NCI-H146 (cell line): ENCODE measurements at regions not wholly inside any gene's neighbourhood (a gene's known extent, or its start where the extent isn't known, plus 50 kb on each side); places are given as distances from the start of the nearest gene placed in this dataset.
"Not testable (repeated sequence)": the region's sequence is repeated elsewhere in the genome, so short reads cannot be mapped to it uniquely, and the experiment has no call there.

Source experiments
- DNase-seq: peaks from one replicate; lab custom pipeline; 2025; lab: John Stamatoyannopoulos, UW

DNA sequence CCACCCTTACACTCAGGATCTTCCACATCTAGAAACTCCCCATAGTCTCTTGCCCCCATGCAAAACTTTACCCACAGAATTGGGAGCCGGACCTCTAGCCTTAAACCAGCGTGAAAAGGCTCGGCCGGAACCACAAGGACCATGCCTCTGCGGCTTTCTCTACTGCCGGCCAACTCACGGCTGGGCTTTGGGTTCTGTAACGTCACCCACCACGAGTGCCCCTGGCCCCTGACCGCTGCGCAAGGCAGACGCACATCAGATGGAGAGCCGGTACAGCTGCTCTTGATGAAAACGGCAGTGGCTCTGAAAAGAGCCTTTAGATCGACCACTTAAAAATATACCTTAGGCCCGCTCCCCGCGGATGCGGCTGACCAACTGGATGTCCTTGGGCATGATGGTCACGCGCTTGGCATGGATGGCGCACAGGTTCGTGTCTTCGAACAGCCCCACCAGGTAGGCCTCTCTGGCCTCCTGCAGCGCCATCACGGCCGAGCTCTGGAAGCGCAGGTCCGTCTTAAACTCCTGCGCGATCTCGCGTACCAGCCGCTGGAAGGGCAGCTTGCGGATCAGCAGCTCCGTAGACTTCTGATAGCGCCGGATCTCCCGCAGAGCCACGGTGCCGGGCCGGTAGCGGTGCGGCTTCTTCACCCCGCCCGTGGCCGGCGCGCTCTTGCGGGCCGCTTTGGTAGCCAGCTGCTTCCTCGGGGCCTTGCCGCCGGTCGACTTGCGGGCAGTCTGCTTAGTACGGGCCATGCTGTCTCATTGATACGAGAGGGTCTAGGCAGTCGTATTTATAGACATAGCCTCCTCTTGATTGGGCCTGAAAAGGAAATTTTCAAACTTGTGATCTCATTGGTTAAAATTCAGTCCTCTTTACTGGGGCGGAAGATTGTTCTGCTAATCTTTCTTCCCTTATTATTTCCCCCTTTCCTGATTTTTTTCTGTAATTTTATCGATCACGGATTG is 66.3 kb downstream of the FAM72C start:
- not testable (repeated sequence) for DNase-seq

DNA sequence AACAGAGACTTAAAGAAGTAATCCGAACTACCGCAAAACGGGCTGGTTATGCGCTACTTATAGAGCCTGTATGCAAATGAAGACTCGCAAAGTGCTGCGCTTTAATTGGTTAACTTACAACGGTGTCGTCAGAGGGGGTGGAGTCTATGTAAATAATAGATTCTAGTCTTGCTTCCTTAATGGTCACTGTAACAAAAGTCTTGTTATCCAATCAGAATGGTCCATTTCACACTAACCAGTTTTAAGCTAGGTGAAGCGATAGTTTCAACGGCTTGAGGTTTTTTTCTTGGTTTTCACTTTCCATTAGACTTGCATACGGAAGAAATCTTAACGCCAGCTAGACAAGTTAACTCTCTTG is 67.2 kb downstream of the FAM72C start:
- not testable (repeated sequence) for DNase-seq

DNA sequence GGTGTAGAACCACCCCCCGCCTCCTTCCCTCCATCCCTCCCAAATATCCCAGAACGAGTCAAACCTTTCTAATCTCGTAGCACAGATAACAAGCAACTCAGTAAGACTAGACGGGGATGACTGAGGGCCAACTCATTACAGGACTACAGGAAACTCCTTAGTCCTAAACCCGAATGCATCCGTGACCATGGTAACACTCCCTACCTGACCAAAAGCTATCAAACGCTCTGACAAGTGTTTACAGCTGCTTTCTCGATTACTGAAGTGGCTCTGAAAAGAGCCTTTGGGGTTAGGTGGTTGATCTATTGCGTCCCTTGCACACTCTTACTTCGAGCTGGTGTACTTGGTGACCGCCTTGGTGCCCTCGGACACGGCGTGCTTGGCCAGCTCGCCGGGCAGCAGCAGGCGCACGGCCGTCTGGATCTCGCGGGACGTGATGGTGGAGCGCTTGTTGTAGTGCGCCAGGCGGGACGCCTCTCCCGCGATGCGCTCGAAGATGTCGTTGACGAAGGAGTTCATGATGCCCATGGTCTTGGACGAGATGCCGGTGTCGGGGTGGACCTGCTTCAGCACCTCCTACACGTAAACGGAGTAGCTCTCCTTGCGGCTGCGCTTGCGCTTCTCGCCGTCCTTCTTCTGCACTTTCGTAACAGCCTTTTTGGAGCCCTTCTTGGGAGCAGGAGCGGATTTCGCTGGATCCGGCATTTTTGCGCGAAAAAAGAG is 67.7 kb downstream of the FAM72C start:
- DNase-seq = not testable (repeated sequence)

DNA sequence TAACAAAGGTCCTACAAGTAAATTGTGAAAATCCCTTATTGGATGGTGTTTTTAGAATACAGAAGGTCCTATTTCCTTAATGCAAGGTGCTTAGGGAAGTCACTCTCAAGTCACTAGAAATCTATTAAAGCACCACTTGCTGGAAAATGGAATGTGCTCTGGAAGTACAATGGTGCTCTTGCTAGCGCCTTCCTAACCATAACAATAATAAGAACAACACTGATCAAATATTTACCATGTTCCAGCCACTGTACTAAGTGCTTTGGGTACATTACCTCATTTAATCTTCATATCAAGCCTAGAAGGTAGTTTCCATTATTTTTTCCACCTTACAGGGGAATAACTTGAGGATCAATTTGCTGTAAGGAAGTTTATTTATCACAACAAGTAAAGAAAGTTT is 75.4 kb downstream of the FAM72C start:
- DNase-seq = not testable (repeated sequence)

DNA sequence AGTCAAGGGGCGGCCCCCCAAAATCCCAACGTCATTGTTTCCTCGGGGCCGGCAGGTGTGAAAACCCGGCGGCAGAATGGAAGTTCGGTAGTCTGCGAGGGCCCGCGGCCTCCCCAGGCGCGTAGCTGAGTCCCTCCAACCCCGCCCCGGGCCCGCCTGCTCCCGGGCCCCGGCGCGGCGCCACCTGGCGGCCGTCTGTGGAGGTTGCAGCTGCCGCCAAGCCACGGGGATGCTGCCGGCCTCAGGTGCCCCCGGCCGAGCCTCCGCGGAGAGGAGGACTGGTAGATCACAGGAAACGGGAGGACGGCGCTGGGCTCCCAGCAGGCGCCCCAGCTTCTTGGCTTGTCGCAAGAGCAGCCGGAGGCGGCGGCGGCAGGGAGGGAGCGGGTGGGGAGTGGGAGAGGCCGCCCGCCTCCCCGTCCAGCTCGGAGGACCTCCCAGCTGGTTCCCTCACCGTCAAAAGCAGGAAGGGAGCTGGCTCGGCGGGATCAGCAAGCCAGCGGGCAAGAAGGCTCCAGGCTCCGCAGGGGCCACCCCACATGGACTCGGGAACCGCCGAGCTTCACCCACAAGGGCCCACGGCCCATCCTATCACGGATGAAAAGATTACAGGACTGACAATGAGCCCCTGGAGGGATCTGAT is 86.7 kb downstream of the FAM72C start:
- peak; percentile 0 for DNase-seq

DNA sequence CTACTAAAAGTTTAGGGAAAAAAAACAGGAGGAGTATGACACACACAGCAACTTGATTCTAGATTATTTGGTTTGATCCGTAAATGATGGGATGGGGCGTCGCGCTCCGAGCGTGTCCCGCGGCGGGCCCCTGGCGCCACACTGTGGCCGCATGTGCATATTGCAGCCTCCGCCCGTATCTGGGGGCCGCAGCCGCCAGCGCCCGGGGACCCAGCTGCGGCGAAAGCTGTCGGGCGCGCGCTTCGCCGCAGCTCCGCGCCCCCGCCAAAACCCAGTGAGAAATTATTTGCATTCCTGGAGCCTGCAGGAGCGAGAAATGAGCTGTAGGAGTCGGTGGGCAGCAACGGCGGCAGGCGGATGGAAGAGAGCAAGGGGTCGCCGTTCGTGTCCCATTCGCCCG is 87.3 kb downstream of the FAM72C start:
- not testable (repeated sequence) for DNase-seq

DNA sequence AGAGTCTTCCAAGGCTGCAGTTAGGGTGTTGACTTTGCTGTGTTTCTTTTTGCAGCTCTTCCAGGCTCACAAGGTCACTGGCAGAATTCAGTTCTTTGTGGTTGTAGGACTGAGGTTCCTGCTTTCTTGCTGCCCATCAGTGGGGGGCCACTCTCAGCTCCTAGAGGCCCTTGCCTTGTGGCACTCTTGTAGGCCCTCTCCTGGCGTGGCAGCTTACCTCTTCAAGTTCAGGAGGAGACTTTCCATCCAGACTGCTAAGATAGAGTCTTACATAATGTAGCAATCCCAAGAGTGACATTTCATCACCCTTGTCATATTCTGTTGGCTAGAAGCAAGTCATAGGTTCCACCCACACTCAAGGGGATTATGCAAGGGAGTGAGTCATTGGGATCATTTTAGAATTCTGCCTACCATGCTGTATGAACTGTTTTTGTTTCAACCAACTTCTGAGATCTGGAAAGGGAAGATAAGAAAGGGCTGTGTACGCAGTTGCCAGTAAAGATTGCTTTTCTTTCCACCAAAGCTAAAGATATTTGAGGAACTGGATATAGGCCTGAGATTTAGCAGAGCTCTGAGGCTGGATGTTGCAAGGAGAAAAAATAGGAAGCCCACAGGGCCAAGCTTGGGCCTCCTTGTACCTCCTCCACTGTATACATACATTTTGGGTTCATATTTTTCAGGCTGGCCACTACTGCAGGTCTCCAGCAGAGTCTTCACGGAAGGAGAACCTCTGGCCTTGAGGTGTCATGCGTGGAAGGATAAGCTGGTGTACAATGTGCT is 91.8 kb downstream of the FAM72C start:
- DNase-seq = not testable (repeated sequence)

DNA sequence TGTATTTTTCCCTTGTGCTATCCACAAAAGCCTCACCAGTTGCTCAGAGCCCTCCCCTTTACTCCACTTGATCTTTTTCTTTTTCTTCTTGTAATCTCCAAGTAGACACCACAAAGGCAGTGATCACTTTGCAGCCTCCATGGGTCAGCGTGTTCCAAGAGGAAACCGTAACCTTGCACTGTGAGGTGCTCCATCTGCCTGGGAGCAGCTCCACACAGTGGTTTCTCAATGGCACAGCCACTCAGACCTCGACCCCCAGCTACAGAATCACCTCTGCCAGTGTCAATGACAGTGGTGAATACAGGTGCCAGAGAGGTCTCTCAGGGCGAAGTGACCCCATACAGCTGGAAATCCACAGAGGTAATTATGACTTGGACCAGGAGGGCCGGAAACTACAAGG is 95.8 kb downstream of the FAM72C start:
- DNase-seq = not testable (repeated sequence)

DNA sequence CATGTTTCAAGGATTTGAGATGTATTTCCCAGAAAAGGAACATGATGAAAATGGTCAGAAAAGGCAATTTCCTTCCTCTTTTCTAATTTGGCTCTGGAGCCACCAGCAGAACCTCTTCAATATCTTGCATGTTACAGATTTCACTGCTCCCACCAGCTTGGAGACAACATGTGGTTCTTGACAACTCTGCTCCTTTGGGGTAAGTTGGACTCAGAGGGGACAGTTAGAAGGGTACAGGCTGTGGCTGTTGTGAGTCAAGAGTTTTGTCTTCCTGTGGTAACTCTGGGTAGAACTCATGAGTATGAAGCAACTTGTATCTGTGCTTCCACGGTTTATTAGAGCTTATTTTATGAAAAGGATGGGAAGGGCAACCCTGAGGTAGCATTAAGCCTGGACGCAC is 97.2 kb downstream of the FAM72C start:
- not testable (repeated sequence) for DNase-seq

DNA sequence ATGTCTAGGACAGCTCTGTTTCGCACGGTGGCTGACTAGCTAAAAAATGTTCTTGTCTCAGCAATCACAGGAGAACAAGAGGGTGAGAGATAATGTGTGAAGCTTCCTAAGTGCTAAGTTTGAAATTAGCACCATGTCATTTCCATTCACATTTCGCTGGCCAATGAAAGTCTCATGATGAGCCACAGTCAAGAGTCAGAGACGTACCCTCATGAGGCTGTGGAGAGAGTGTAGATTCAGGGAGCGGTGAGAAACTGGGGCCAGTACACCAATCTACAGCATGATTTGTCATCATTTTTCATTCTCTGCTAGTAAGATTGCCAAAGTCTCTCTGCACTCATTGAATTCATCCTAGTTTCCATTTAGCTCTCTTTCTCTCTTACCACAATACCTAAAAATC is 98.1 kb downstream of the FAM72C start:
- not testable (repeated sequence) for DNase-seq

DNA sequence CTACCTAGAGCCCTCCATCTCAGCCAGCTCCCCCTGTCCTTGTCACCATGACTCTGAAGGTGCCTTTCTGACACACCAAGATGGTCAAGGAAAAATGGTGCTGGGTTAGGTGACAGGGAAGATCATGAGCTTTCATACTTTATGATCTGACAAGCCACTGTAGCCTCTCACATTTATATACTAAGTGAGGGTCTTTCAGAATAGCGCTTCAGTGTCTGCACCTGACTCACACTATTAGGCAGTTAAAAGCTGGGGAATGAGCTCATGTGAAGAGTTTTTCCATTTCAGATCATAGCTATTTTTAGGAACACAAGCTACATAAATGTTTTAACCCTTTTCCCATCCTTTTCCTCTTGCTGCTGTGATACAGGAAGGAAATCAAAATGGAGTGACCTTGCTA is 101.4 kb downstream of the FAM72C start:
- DNase-seq = not testable (repeated sequence)

DNA sequence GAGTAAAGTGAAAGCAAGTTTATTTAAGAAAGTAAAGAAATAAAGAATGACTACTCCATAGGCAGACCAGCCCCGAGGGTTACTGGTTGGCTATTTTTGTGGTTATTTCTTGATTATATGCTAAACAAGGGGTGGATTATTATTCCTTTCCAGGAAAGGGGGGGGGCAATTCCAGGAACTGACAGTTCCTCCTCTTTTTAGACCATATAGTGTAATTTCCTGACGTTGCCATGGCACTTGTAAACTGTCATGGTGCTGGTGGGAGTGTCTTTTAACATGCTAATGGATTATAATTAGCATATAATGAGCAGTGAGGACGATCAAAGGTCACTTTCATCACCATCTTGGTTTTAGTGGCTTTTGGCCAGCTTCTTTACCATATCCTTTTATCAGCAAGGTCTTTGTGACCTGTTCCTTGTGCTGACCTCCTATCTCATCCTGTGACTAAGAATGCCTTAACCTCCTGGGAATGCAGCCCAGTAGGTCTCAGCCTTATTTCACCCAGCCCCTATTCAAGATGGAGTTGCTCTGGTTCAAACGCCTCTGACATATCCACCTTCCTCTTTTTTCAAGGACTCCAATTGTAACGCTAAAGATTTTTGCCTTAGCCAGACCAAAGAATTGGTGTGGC is 104.1 kb downstream of the FAM72C start:
- not testable (repeated sequence) for DNase-seq

DNA sequence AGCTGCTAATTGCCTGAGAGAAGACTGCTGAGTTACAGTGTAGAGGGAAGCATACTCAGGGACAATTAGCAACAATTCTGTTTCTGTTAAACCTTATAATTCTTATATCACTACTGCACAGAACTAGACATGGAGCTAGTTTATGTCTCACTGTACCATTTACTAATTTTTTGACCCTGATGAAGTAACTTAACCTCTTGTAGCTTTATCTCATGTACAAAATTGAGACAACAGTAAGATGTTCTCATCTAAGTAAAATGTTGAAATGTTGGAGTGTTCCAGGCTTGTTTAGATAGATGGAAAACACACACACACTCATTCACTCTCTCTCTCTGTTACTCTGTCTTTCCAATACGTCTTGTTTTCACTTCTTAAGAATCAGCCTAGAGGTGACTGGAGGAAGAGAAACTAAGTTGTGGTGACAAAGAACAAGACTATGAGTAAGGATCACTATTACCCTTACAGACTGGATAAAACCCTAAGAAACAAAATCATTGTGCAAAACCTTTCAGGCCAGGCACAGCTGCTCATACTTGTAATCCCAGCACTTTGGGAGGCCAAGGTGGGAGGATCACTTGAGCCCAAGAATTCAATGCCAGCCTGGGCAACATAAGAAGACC is 107.8 kb downstream of the FAM72C start:
- DNase-seq = not testable (repeated sequence)

DNA sequence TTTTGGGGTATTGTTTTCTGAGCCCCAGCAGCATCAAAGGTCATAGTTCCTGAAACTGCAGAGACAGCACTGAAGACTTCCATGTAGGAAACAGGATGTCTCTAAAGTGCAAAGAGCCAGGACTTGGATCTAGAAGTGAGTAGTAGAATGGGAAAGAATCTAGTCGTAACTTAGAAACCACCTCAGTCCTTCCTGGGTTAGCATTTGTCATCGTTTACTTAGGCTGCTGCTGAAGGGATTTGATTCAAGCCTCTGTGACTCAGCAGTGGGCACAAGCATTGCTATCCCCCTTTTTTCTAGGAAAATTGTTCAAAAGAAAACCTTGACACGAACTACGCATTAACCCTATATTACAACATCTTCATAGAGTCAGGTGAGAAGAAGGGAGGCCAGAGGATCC is 109.1 kb downstream of the FAM72C start:
- DNase-seq = not testable (repeated sequence)

DNA sequence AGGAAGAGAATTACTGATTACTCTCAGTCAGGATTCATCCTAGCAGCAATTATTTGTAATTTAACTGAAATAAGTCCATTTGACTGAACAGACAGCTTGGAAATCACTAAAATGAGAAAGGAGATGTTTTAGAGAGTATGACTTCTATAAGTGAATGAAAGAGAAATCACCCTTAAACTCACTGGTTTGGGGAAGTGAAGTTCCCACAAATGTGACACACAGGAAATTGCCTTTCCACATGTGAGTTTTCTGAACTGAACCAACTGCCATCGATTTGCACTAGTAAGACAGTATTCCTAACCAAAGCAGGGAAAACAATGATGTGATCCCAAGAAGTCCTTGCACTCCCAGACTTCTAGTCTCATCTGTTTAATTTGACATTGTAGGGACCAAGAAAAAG is 110.5 kb downstream of the FAM72C start:
- DNase-seq = not testable (repeated sequence)

DNA sequence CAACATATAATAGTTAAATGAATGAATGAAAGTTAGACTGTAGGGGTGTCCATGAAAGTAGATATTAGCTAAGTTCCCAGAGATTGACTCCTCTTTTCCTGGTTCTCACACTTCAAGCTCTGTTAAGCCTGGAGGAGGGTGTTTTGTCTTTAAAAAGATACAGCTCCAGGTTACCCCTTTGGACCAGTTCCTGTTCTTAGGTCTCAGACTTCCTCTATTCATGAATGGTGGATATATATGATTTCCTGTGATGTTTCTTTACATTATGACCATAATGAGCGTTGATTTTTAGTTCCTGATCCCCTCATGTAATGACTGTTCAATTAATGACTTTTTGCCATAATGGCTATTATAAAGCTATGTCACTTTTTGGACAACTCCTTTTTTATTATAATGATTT is 115.9 kb downstream of the FAM72C start:
- not testable (repeated sequence) for DNase-seq

DNA sequence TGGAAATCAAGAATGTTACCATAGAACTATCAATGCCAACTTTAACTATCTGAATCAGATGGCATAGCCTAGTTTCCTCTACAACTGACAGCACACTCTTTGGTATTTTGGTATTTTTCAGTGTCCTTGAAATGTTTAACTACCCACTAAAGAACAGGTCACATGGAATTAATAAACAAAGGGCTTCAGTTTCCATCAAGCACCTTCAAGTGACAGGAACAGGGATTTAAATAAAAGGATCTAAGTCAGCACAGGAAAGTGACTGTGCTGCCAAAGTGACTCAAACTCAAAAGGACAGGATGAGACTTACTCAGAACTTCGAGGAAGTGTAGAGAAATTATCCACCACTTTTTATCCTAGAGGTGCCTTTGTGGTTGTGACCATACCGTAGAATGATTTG is 117.7 kb downstream of the FAM72C start:
- not testable (repeated sequence) for DNase-seq

DNA sequence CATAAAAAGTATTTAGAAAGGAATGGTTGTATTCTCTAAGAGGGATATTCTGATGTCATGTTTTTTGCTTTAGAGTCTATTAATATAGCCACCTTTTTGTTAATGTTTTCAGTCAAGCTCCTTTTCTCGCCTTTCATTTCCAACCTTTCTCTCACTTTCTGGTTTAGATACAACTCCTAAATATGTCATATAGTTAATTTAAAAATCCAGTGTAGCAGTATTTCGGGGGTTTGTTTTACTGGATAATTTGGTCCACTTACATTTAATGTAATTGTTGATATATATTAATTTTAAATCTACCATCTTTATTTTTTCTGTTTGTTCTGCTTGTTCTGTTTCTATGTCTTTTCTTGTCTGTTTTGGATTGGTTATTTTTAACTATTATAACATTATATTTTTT is 121.1 kb downstream of the FAM72C start:
- not testable (repeated sequence) for DNase-seq

DNA sequence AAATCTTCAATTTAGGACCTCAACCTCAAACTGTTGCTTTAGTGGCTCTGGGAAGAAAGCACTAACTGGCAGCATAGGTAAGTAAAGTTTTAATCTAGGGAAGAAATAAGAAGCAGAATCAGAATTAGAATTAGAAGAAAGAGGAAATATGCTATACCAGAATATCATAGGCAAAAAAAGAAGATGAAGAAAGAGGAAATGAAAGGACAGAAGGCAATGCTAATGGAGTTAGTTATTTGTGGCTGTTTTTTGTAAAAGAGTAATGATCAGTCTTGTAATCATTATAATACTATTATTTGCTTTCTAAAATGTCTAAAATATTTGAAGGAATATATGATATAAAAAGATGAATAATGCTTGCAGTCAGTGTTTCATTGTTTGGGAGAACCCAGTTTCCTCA is 122.9 kb downstream of the FAM72C start:
- not testable (repeated sequence) for DNase-seq

DNA sequence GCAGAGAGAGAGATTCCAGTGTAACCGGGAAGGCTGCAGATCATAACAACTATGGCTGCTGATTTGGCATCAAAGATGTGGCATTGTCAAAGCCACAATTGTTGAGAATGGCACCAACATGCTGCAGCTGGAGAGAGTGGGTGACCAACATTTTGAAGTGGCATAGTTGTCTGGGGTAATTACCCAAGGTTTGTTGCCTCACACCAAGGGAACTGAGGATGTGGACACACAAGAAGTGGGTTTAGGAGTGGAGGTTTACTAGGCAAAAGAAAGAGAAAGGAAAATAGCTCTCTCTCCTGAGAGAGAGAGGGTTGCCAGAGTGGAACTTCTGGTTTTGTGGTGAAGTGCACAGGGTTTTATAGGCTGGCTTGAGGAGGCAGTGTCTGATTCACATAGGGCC is 126.6 kb downstream of the FAM72C start:
- not testable (repeated sequence) for DNase-seq

DNA sequence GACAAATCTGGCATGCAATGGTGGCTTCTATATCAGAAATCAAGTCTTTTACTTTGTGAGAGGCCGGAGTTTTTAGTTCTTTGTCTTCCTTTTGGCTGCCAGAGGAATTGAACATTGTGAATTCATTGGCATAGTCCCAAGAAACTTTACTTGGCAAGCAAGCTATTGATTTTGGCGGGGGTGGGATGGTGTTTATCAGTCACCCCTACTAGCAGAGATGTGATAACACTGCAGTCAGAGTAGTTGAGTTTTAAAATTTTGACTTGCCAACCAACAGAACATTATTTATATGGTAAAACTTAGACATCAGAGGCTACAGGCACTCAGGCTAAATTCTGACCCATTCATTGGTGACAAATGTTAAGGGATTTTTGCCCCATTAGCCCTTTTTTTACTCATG is 129.7 kb downstream of the FAM72C start:
- DNase-seq = not testable (repeated sequence)
